Gastroesophageal sphincter (tissue), 4 donors: ENCODE measurements at regions not wholly inside any gene's neighbourhood (a gene's known extent, or its start where the extent isn't known, plus 50 kb on each side); places are given as distances from the start of the nearest gene placed in this dataset.
"Not testable (repeated sequence)": the region's sequence is repeated elsewhere in the genome, so short reads cannot be mapped to it uniquely, and the experiment has no call there.

Experiments
- ATAC-seq: fragments of 150-250 bp; one replicate; pipeline ENCODE4 v1.9.1; 2016; ENCODE audit warnings: mild to moderate bottlenecking, moderate library complexity
- H3K27ac ChIP-seq, 4 donors: fragments of 200-600 bp; sonication (generic) in 3 of 4; 1 replicate in 3 of 4; 2 replicates in 1 of 4; pipeline ENCODE4 v1.5.1; 2016 to 2019
- H3K27me3 ChIP-seq: fragments of 200-600 bp; sonication (generic); one replicate; pipeline ENCODE4 v1.5.1; 2019
- H3K36me3 ChIP-seq, 2 donors: fragments of 200-600 bp; sonication (generic); one replicate each; pipeline ENCODE4 v1.5.1; 2019; ENCODE audit warnings: control low read depth in 1 of 2
- H3K4me1 ChIP-seq, 3 donors: fragments of 200-600 bp; sonication (generic); 1 replicate in 2 of 3; 2 replicates in 1 of 3; pipeline ENCODE4 v1.5.1; 2016 to 2019; ENCODE audit warnings: control low read depth in 2 of 3
- H3K4me3 ChIP-seq, 2 donors: fragments of 200-600 bp; sonication (generic); one replicate each; pipeline ENCODE4 v1.5.1; 2019; ENCODE audit warnings: mild to moderate bottlenecking in 1 of 2, moderate library complexity in 1 of 2
- H3K9me3 ChIP-seq, 3 donors: fragments of 200-600 bp; sonication (generic); one replicate each; pipeline ENCODE4 v1.5.1; 2017 to 2019; ENCODE audit warnings: control low read depth in 2 of 3
- CTCF ChIP-seq, 4 experiments: fragments of 200-600 bp in 2 of 4; fragments of 450-650 bp in 2 of 4; sonication (generic) in 1 of 4; IDR thresholded peaks; one replicate each; pipeline ENCODE4 v1.5.1; 2017 to 2019; ENCODE audit warnings: antibody characterized with exemption in 4 of 4, mild to moderate bottlenecking in 2 of 4, moderate library complexity in 2 of 4
- EP300 ChIP-seq: sonication (generic); formaldehyde crosslinking; IDR thresholded peaks from one replicate; pipeline ENCODE4 v1.6.1; 2017; ENCODE audit warnings: antibody characterized with exemption, mild to moderate bottlenecking
- POLR2A ChIP-seq, 2 donors: fragments of 450-650 bp; IDR thresholded peaks; one replicate each; pipeline ENCODE4 v1.6.1; 2017; ENCODE audit warnings: antibody characterized with exemption in 2 of 2, mild to moderate bottlenecking in 2 of 2, moderate library complexity in 1 of 2
- POLR2AphosphoS5 ChIP-seq: sonication (generic); formaldehyde crosslinking; IDR thresholded peaks from one replicate; pipeline ENCODE4 v1.6.1; 2017; ENCODE audit warnings: antibody characterized with exemption
- WGBS, 2 donors: methylation state at CpG; one replicate each; pipeline ENCODE4 v1.1.5; 2018; ENCODE audit warnings: low coverage in 1 of 2; 5-methylcytosine and 5-hydroxymethylcytosine counted together

- no peaks in the 10 kb centered on the region for H3K4me1 ChIP-seq
- no peak for ATAC-seq
- no peak for TF ChIP-seq EP300
- no peak for TF ChIP-seq POLR2A (IDR thresholded peaks at IDR 0.05)
- no peak for TF ChIP-seq CTCF (IDR thresholded peaks at IDR 0.05)
- no peak for TF ChIP-seq POLR2AphosphoS5
- H3K9me3 ChIP-seq: no peaks in the 10 kb centered on the region
- H3K27me3 ChIP-seq: no peaks in the 10 kb centered on the region
- no peak overlapping the region for H3K4me3 ChIP-seq
- no peaks in the 10 kb centered on the region for H3K36me3 ChIP-seq
- 88 to 93% methylated on average over 3 to 4 of the region's 4 CpGs for WGBS, 2 donors
- H3K27ac ChIP-seq: no peak overlapping the region
These were observed 201.3 kb upstream of the OR13F1 start for GRCh38 chr9:104302775-104303174.

GRCh38 chr9:104304925-104305324 is 199.1 kb upstream of the OR13F1 start:
- Histone ChIP-seq H3K27ac (no peak overlapping the region), H3K9me3 (no peaks in the 10 kb centered on the region), H3K36me3 (no peaks in the 10 kb centered on the region), H3K27me3 (no peaks in the 10 kb centered on the region), H3K4me1 (no peaks in the 10 kb centered on the region), H3K4me3 (no peak overlapping the region)
- 80% methylated on average over 1 of the region's 5 CpGs; no CpG with 5 or more reads in 1 of the 2 donors for whole genome bisulfite sequencing, 2 donors
- ATAC-seq: no peak
- no peak for TF ChIP-seq POLR2AphosphoS5
- no peak for TF ChIP-seq POLR2A (IDR thresholded peaks at IDR 0.05)
- TF ChIP-seq EP300: no peak
- no peak for TF ChIP-seq CTCF (IDR thresholded peaks at IDR 0.05)

- TF ChIP-seq POLR2A (IDR thresholded peaks at IDR 0.05) (no peak), EP300 (no peak), POLR2AphosphoS5 (no peak), CTCF (IDR thresholded peaks at IDR 0.05) (no peak)
- Histone ChIP-seq H3K4me3 (no peak overlapping the region), H3K4me1 (no peaks in the 10 kb centered on the region), H3K27ac (no peak overlapping the region), H3K27me3 (no peaks in the 10 kb centered on the region), H3K9me3 (no peaks in the 10 kb centered on the region), H3K36me3 (no peaks in the 10 kb centered on the region)
- no peak for ATAC-seq
- 58 to 78% methylated on average over 5 of the region's 5 CpGs for WGBS, 2 donors
These were observed 190.5 kb upstream of the OR13F1 start for GRCh38 chr9:104313396-104314110.

- H3K27me3 ChIP-seq, H3K4me3 ChIP-seq, ATAC-seq, H3K4me1 ChIP-seq, H3K36me3 ChIP-seq, H3K9me3 ChIP-seq, H3K27ac ChIP-seq: not testable (repeated sequence)
- 83 to 100% methylated on average over 1 to 2 of the region's 50 CpGs for WGBS, 2 donors
These were observed 187.7 kb upstream of the OR13F1 start for GRCh38 chr9:104316201-104317009.

- WGBS, 2 donors: 51 to 81% methylated on average over 2 of the region's 2 CpGs
- H3K4me1 ChIP-seq: no peaks in the 10 kb centered on the region
- H3K4me3 ChIP-seq: no peak overlapping the region
- H3K27me3 ChIP-seq: no peaks in the 10 kb centered on the region
- TF ChIP-seq EP300: no peak
- TF ChIP-seq CTCF (IDR thresholded peaks at IDR 0.05): no peak
- no peak for TF ChIP-seq POLR2A (IDR thresholded peaks at IDR 0.05)
- TF ChIP-seq POLR2AphosphoS5: no peak
- ATAC-seq: no peak
- H3K36me3 ChIP-seq: no peaks in the 10 kb centered on the region
- H3K27ac ChIP-seq: no peak overlapping the region
- no peaks in the 10 kb centered on the region for H3K9me3 ChIP-seq
These were observed 184.9 kb upstream of the OR13F1 start for GRCh38 chr9:104319198-104319597.
